HEK293 (cell line): ENCODE measurements at regions not wholly inside any gene's neighbourhood (a gene's known extent, or its start where the extent isn't known, plus 50 kb on each side); places are given as distances from the start of the nearest gene placed in this dataset.
A peak's percentile ranks its signal among the peaks of the same experiment; 100 is the strongest.

Source experiments
- CTCF ChIA-PET: fragments of 350-600 bp; formaldehyde crosslinking; extraction: SDS; loops from one replicate; lab custom pipeline; 2021; ENCODE audit warnings: antibody characterized with exemption; lab: Yijun Ruan, JAX
- POLR2A ChIA-PET: fragments of 300-600 bp; formaldehyde crosslinking; extraction: SDS; loops from one replicate; lab custom pipeline; 2020; ENCODE audit warnings: antibody characterized with exemption, inconsistent platforms; lab: Yijun Ruan, JAX
- H3K27ac ChIP-seq: fragments of 200-500 bp; sonication (Bioruptor generic); 2 replicates; pipeline ENCODE4 v1.5.1; 2014; ENCODE audit warnings: low read depth, low read length, control low read depth, inconsistent platforms; ENCODE audit errors: extremely low read depth
- H3K36me3 ChIP-seq, 2 experiments: fragments of 200-500 bp in 1 of 2; sonication (Bioruptor generic) in 1 of 2; 1 replicate in 1 of 2; 2 replicates in 1 of 2; pipeline ENCODE4 v1.5.1; 2014 to 2017; ENCODE audit warnings: inconsistent platforms in 2 of 2, low read length in 2 of 2; ENCODE audit not compliant: control insufficient read depth in 2 of 2, insufficient read depth in 1 of 2
- H3K4me1 ChIP-seq: fragments of 200-500 bp; sonication (Bioruptor generic); 2 replicates; pipeline ENCODE4 v1.5.1; 2014; ENCODE audit warnings: mild to moderate bottlenecking, low read length, inconsistent platforms; ENCODE audit not compliant: control insufficient read depth, insufficient read depth
- H3K4me3 ChIP-seq: 2 replicates; pipeline ENCODE4 v1.5.1; 2011; ENCODE audit warnings: low read depth, mild to moderate bottlenecking, control low read depth, low read length, moderate library complexity
- H3K9me3 ChIP-seq: fragments of 200-500 bp; sonication (Bioruptor generic); 2 replicates; pipeline ENCODE4 v1.5.1; 2014; ENCODE audit warnings: low read depth, low read length, inconsistent platforms; ENCODE audit not compliant: control insufficient read depth, insufficient read depth
- BCL11B ChIP-seq: fragments of 450-650 bp; formaldehyde crosslinking; IDR thresholded peaks from 2 replicates; pipeline ENCODE4 v1.5.1; 2016; ENCODE audit warnings: low read depth, missing biosample characterization, missing genetic modification characterization
- KLF8 ChIP-seq: fragments of 450-650 bp; formaldehyde crosslinking; IDR thresholded peaks from 2 replicates; pipeline ENCODE4 v1.5.1; 2016; ENCODE audit warnings: missing biosample characterization, missing genetic modification characterization
- PRDM6 ChIP-seq: fragments of 450-650 bp; formaldehyde crosslinking; IDR thresholded peaks from 2 replicates; pipeline ENCODE4 v1.5.1; 2017; ENCODE audit warnings: missing biosample characterization, missing genetic modification characterization
- RBAK ChIP-seq: fragments of 450-650 bp; formaldehyde crosslinking; IDR thresholded peaks from 2 replicates; pipeline ENCODE4 v1.5.1; 2016; ENCODE audit warnings: missing biosample characterization, missing genetic modification characterization
- SALL2 ChIP-seq: fragments of 450-650 bp; formaldehyde crosslinking; IDR thresholded peaks from 2 replicates; pipeline ENCODE4 v1.5.0; 2017; ENCODE audit warnings: missing biosample characterization, mild to moderate bottlenecking, missing genetic modification characterization, borderline replicate concordance
- SP3 ChIP-seq: fragments of 450-650 bp; formaldehyde crosslinking; IDR thresholded peaks from 2 replicates; pipeline ENCODE4 v1.5.1; 2016; ENCODE audit warnings: missing biosample characterization, missing genetic modification characterization
- TSHZ1 ChIP-seq: fragments of 450-650 bp; formaldehyde crosslinking; IDR thresholded peaks from 2 replicates; pipeline ENCODE4 v1.5.1; 2016; ENCODE audit warnings: missing biosample characterization, missing genetic modification characterization, borderline replicate concordance
- ZBTB44 ChIP-seq: fragments of 450-650 bp; IDR thresholded peaks from 2 replicates; pipeline ENCODE4 v1.5.1; 2018; ENCODE audit warnings: missing biosample characterization, mild to moderate bottlenecking, missing genetic modification characterization
- ZEB2 ChIP-seq: fragments of 450-650 bp; formaldehyde crosslinking; IDR thresholded peaks from 2 replicates; pipeline ENCODE4 v1.5.1; 2016; ENCODE audit warnings: missing biosample characterization, missing genetic modification characterization
- ZNF114 ChIP-seq: fragments of 450-650 bp; formaldehyde crosslinking; IDR thresholded peaks from 2 replicates; pipeline ENCODE4 v1.5.0; 2017; ENCODE audit warnings: missing biosample characterization, missing genetic modification characterization
- ZNF202 ChIP-seq: fragments of 450-650 bp; formaldehyde crosslinking; IDR thresholded peaks from 2 replicates; pipeline ENCODE4 v1.5.1; 2016; ENCODE audit warnings: missing biosample characterization, missing genetic modification characterization, borderline replicate concordance
- ZNF292 ChIP-seq: fragments of 450-650 bp; formaldehyde crosslinking; IDR thresholded peaks from 2 replicates; pipeline ENCODE4 v1.5.1; 2016; ENCODE audit warnings: low read depth, missing biosample characterization, missing genetic modification characterization, borderline replicate concordance
- ZNF335 ChIP-seq: fragments of 450-650 bp; formaldehyde crosslinking; conservative IDR thresholded peaks from 2 replicates; pipeline ENCODE4 v1.5.1; 2016; ENCODE audit warnings: missing biosample characterization, missing genetic modification characterization
- ZNF350 ChIP-seq: fragments of 450-650 bp; formaldehyde crosslinking; IDR thresholded peaks from 2 replicates; pipeline ENCODE4 v1.5.0; 2017; ENCODE audit warnings: missing biosample characterization, mild to moderate bottlenecking, missing genetic modification characterization
- ZNF354C ChIP-seq: fragments of 450-650 bp; formaldehyde crosslinking; IDR thresholded peaks from 2 replicates; pipeline ENCODE4 v1.5.1; 2016; ENCODE audit warnings: missing biosample characterization, missing genetic modification characterization, low read depth, borderline replicate concordance
- ZNF366 ChIP-seq: fragments of 450-650 bp; formaldehyde crosslinking; conservative IDR thresholded peaks from 2 replicates; pipeline ENCODE4 v1.5.1; 2016; ENCODE audit warnings: missing biosample characterization, missing genetic modification characterization
- ZNF423 ChIP-seq: fragments of 450-650 bp; formaldehyde crosslinking; IDR thresholded peaks from 2 replicates; pipeline ENCODE4 v1.5.1; 2016; ENCODE audit warnings: missing biosample characterization, missing genetic modification characterization
- ZNF449 ChIP-seq: fragments of 450-650 bp; formaldehyde crosslinking; IDR thresholded peaks from 2 replicates; pipeline ENCODE4 v1.5.1; 2017; ENCODE audit warnings: missing biosample characterization, mild to moderate bottlenecking, missing genetic modification characterization, moderate library complexity
- ZNF514 ChIP-seq: fragments of 450-650 bp; formaldehyde crosslinking; IDR thresholded peaks from 2 replicates; pipeline ENCODE4 v1.5.1; 2016; ENCODE audit warnings: missing biosample characterization, missing genetic modification characterization
- ZNF558 ChIP-seq: fragments of 450-650 bp; formaldehyde crosslinking; IDR thresholded peaks from 2 replicates; pipeline ENCODE4 v1.5.1; 2016; ENCODE audit warnings: missing biosample characterization, missing genetic modification characterization
- ZNF571 ChIP-seq: fragments of 450-650 bp; formaldehyde crosslinking; IDR thresholded peaks from 2 replicates; pipeline ENCODE4 v1.5.0; 2017; ENCODE audit warnings: missing biosample characterization, missing genetic modification characterization
- ZNF596 ChIP-seq: fragments of 450-650 bp; IDR thresholded peaks from 2 replicates; pipeline ENCODE4 v1.5.0; 2018; ENCODE audit warnings: missing biosample characterization, mild to moderate bottlenecking, missing genetic modification characterization, moderate library complexity
- ZNF785 ChIP-seq: fragments of 450-650 bp; formaldehyde crosslinking; IDR thresholded peaks from 2 replicates; pipeline ENCODE4 v1.5.1; 2016; ENCODE audit warnings: missing biosample characterization, missing genetic modification characterization
- ZSCAN5A ChIP-seq: fragments of 450-650 bp; formaldehyde crosslinking; IDR thresholded peaks from 2 replicates; pipeline ENCODE4 v1.5.1; 2016; ENCODE audit warnings: missing biosample characterization, missing genetic modification characterization
- ZXDB ChIP-seq: fragments of 450-650 bp; formaldehyde crosslinking; IDR thresholded peaks from 2 replicates; pipeline ENCODE4 v1.5.1; 2016; ENCODE audit warnings: missing biosample characterization, missing genetic modification characterization

GRCh38 chr1:192005976-192006375 is 152.3 kb upstream of the RGS18 start (continued):
- TF ChIP-seq ZNF354C: no peak
- TF ChIP-seq ZSCAN5A (tag by site-specific recombination): no peak
- TF ChIP-seq ZNF202: no peak

- ChIA-PET CTCF (no interaction called here), POLR2A (no interaction called here)
- Histone ChIP-seq H3K4me3 (no peak overlapping the region), H3K27ac (no peak overlapping the region), H3K36me3 (no peaks in the 10 kb centered on the region), H3K4me1 (no peaks in the 10 kb centered on the region), H3K9me3 (no peaks in the 10 kb centered on the region)
- TF ChIP-seq ZNF366 (tag by site-specific recombination) (0 out of 2 replicates have a peak, but pooled peaks have one; percentile 13), TSHZ1 (tag by site-specific recombination) (no peak)
Measured at GRCh38 chr1:192008281-192008825, 149.9 kb upstream of the RGS18 start.

- POLR2A ChIA-PET: no interaction called here
- CTCF ChIA-PET: no interaction called here
Measured at GRCh38 chr1:192010406-192010805, 147.9 kb upstream of the RGS18 start.

More at GRCh38 chr1:192010406-192010805, 147.9 kb upstream of the RGS18 start:
- no peaks in the 10 kb centered on the region for H3K36me3 ChIP-seq
- no peaks in the 10 kb centered on the region for H3K4me1 ChIP-seq
- no peak for TF ChIP-seq ZNF571 (tag by site-specific recombination)
- TF ChIP-seq ZNF449 (tag by site-specific recombination): no peak
- no peak for TF ChIP-seq ZNF785 (tag by site-specific recombination)
- TF ChIP-seq ZXDB: no peak
- no peak for TF ChIP-seq ZBTB44
- no peak for TF ChIP-seq ZNF558 (tag by site-specific recombination)
- TF ChIP-seq ZNF350: no peak
- TF ChIP-seq PRDM6 (tag by site-specific recombination): no peak
- TF ChIP-seq ZEB2 (tag by site-specific recombination): no peak
- no peak for TF ChIP-seq ZNF423 (tag by site-specific recombination)
- no peak for TF ChIP-seq ZNF596 (tag by site-specific recombination)
- no peak for TF ChIP-seq ZNF514 (tag by site-specific recombination)
- TF ChIP-seq RBAK (tag by site-specific recombination): no peak
- no peak for TF ChIP-seq SALL2
- no peak for TF ChIP-seq ZNF335
- no peak for TF ChIP-seq ZNF114 (tag by site-specific recombination)
- TF ChIP-seq KLF8 (tag by site-specific recombination): no peak
- no peak for TF ChIP-seq SP3
- TF ChIP-seq ZNF292 (tag by site-specific recombination): no peak
- no peak for TF ChIP-seq BCL11B (tag by site-specific recombination)
- no peak overlapping the region for H3K4me3 ChIP-seq
- no peak overlapping the region for H3K27ac ChIP-seq
- H3K9me3 ChIP-seq: no peaks in the 10 kb centered on the region
